ENCODE measurements at regions not wholly inside any gene's neighbourhood (a gene's known extent, or its start where the extent isn't known, plus 50 kb on each side); places are given as distances from the start of the nearest gene placed in this dataset.

- TF ChIP-seq CTCF (IDR thresholded peaks at IDR 0.05) (no peak), EZH2 (IDR thresholded peaks at IDR 0.05; ENCODE audit: borderline replicate concordance, insufficient read depth, low read depth, low read length, poor library complexity, severe bottlenecking) (no peak)
Measured at GRCh38 chr15:77720173-77720572, 87.5 kb upstream of the LINGO1 start.

All from B cell (primary cell).